ENCODE measurements at regions not wholly inside any gene's neighbourhood (a gene's known extent, or its start where the extent isn't known, plus 50 kb on each side); places are given as distances from the start of the nearest gene placed in this dataset.
"Not testable (repeated sequence)": the region's sequence is repeated elsewhere in the genome, so short reads cannot be mapped to it uniquely, and the experiment has no call there.

- TF ChIP-seq, protein P1, sequence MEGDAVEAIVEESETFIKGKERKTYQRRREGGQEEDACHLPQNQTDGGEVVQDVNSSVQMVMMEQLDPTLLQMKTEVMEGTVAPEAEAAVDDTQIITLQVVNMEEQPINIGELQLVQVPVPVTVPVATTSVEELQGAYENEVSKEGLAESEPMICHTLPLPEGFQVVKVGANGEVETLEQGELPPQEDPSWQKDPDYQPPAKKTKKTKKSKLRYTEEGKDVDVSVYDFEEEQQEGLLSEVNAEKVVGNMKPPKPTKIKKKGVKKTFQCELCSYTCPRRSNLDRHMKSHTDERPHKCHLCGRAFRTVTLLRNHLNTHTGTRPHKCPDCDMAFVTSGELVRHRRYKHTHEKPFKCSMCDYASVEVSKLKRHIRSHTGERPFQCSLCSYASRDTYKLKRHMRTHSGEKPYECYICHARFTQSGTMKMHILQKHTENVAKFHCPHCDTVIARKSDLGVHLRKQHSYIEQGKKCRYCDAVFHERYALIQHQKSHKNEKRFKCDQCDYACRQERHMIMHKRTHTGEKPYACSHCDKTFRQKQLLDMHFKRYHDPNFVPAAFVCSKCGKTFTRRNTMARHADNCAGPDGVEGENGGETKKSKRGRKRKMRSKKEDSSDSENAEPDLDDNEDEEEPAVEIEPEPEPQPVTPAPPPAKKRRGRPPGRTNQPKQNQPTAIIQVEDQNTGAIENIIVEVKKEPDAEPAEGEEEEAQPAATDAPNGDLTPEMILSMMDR (IDR thresholded peaks at IDR 0.05; ENCODE audit: low read depth, low read length, missing control alignments): no peak
- no peak overlapping the region for H3K4me3 ChIP-seq (ENCODE audit: low read depth, low read length)
- no peak for DNase-seq (ENCODE audit: low read depth)
Measured at GRCh38 chr13:100789025-100789424, 114.4 kb upstream of the TMTC4 start.

- TF ChIP-seq, protein P1 (IDR thresholded peaks at IDR 0.05; ENCODE audit: low read depth, low read length, missing control alignments): no peak
- DNase-seq (ENCODE audit: low read depth): no peak
Measured at GRCh38 chr13:100788540-100788939, 113.9 kb upstream of the TMTC4 start.

GRCh38 chr13:100787899-100788298 lies 113.3 kb upstream of the TMTC4 start:
- TF ChIP-seq, protein P1 (IDR thresholded peaks at IDR 0.05; ENCODE audit: low read depth, low read length, missing control alignments): no peak
- no peak overlapping the region for H3K4me3 ChIP-seq (ENCODE audit: low read depth, low read length)
- DNase-seq (ENCODE audit: low read depth): no peak

More at GRCh38 chr13:100788540-100788939, 113.9 kb upstream of the TMTC4 start:
- H3K4me3 ChIP-seq (ENCODE audit: low read depth, low read length): no peak overlapping the region

- H3K4me3 ChIP-seq (ENCODE audit: low read depth, low read length); DNase-seq (ENCODE audit: low read depth): not testable (repeated sequence)
Measured at GRCh38 chr13:100776686-100777085, 102.1 kb upstream of the TMTC4 start.

DNA sequence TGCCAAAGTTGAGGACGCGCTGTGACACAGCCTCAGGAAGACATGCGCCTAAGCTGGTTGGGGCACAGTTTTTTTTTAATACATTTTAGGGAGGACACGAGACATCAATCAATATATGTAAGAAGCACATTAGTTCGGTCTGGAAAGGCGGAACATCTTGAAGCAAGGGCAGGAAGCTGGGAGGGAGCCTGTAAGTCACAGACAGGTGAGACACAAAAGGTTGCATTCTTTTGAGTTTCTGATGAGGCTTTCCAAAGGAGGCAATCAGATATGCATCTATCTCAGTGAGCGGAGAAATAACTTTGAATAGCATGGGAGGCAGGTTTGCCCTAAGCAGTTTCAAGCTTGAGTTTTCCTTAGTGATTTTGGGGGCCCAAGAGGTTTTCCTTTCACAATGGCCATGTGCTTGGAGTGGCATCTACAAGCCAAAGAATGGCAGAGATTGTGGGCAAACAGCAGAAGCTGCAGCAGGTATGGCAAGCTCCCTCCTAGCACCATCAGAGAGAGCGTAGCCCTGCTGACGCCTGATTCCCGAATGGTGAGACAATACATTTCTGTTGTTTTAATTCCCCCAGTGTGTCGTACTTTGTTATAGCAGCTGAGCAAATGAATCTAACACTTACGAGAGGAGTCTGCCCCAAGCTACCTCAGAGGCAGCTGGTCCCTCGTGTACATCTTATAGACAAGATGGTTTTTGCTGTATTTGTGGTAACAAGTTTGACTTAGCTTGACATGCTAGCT lies 99.5 kb upstream of the TMTC4 start:
- TF ChIP-seq, protein P1 (IDR thresholded peaks at IDR 0.05; ENCODE audit: low read depth, low read length, missing control alignments): no peak
- no peak for DNase-seq (ENCODE audit: low read depth)
- H3K4me3 ChIP-seq (ENCODE audit: low read depth, low read length): no peak overlapping the region

DNA sequence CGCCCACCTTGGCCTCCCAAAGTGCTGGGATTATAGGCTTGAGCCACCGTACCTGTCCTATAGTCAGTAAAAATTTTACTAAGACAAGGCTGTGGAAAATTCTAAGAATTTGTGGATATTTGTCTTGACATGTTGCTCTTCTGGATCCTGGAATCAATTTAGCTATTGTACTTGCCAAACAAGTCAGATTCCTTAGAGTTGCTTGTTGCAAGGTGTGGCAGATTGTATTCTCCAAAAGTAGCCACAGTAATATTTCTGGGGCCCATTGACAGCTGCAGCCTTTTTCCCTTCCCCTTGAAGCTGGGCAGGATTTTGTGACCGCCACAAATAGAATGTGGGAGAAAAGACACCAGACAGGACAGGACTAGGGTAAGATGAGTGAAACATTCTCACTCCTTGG lies 98.8 kb upstream of the TMTC4 start:
- TF ChIP-seq, protein P1 (IDR thresholded peaks at IDR 0.05; ENCODE audit: low read depth, low read length, missing control alignments): no peak
- H3K4me3 ChIP-seq (ENCODE audit: low read depth, low read length): no peak overlapping the region
- no peak for DNase-seq (ENCODE audit: low read depth)

- no peak overlapping the region for H3K4me3 ChIP-seq (ENCODE audit: low read depth, low read length)
- DNase-seq (ENCODE audit: low read depth): no peak
- TF ChIP-seq, protein P1 (IDR thresholded peaks at IDR 0.05; ENCODE audit: low read depth, low read length, missing control alignments): no peak
Measured at GRCh38 chr13:100767192-100767591, 92.6 kb upstream of the TMTC4 start.

DNA sequence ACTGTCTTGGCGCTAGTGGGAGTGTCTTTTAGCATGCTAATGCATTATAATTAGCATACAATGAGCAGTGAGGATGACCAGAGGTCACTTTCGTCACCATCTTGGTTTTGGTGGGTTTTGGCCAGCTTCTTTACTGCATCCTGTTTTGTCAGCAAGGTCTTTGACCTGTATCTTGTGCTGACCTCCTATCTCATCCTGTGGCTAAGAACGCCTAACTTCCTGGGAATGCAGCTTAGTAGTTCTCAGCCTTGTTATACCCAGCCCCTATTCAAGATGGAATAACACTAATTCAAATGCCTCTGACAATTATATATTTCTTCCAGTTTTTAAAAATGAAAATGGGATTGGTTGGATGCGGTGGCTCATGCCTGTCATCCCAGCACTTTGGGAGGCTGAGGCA lies 92.0 kb upstream of the TMTC4 start:
- H3K4me3 ChIP-seq (ENCODE audit: low read depth, low read length); DNase-seq (ENCODE audit: low read depth): not testable (repeated sequence)
